PC-9 (cell line): ENCODE measurements at regions not wholly inside any gene's neighbourhood (a gene's known extent, or its start where the extent isn't known, plus 50 kb on each side); places are given as distances from the start of the nearest gene placed in this dataset.

Source experiments
- CTCF ChIP-seq: fragments of 200-600 bp; sonication (generic); conservative IDR thresholded peaks from 2 replicates; pipeline ENCODE4 v1.6.1; 2017; ENCODE audit warnings: mixed run types, antibody characterized with exemption, mild to moderate bottlenecking, moderate library complexity
- EZH2 ChIP-seq: fragments of 200-600 bp; sonication (generic); IDR thresholded peaks from 2 replicates; pipeline ENCODE4 v1.8.0; 2017; ENCODE audit warnings: antibody characterized with exemption, low read depth

DNA sequence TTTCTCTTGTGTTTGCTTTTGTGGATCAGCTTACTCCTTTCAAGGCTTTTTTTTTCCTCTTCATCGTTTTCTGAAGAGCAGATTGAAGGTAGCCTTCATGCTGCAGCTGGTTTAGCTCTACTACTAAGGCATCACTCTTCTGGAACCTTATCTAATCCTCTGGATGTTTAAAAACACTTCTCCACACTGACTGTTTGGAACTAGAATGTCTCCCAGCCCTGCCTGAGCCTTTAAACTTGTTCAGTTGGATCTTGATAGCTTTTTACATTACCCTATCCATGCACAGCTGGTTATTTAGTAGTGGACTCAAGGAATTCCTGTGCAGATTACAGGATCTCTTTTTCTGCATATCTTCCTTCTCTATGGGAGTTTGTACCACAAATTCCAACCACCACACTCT lies 108.9 kb upstream of the ASCC3 start:
- no peak for TF ChIP-seq CTCF
- TF ChIP-seq EZH2 = no peak
